ENCODE measurements at regions not wholly inside any gene's neighbourhood (a gene's known extent, or its start where the extent isn't known, plus 50 kb on each side); places are given as distances from the start of the nearest gene placed in this dataset.

- TF ChIP-seq ZNF83 (CRISPR knock-in tag; IDR thresholded peaks at IDR 0.05; ENCODE audit: borderline replicate concordance) (no peak), RARG (CRISPR knock-in tag; IDR thresholded peaks at IDR 0.05; ENCODE audit: low read depth) (no peak), ZNF782 (CRISPR knock-in tag; IDR thresholded peaks at IDR 0.05; ENCODE audit: borderline replicate concordance) (no peak), BCL6 (CRISPR knock-in tag; IDR thresholded peaks at IDR 0.05) (peak; percentile 88), ZNF329 (CRISPR knock-in tag; IDR thresholded peaks at IDR 0.05; ENCODE audit: low read depth) (no peak), ZNF670 (CRISPR knock-in tag; IDR thresholded peaks at IDR 0.05; ENCODE audit: borderline replicate concordance) (no peak), ZNF143 (CRISPR knock-in tag; IDR thresholded peaks at IDR 0.05) (no peak), CREB1 (IDR thresholded peaks at IDR 0.05) (no peak), CREB1 (CRISPR knock-in tag; IDR thresholded peaks at IDR 0.05) (peak; percentile 55; the same call in 1 of the 2 replicates), MYC (CRISPR knock-in tag; IDR thresholded peaks at IDR 0.05; ENCODE audit: borderline replicate concordance) (no peak), ELF3 (CRISPR knock-in tag; IDR thresholded peaks at IDR 0.05) (peak; percentile 78), TEAD3 (CRISPR knock-in tag; optimal IDR thresholded peaks at IDR 0.05; ENCODE audit: borderline replicate concordance) (peak; percentile 12), KLF11 (CRISPR knock-in tag; IDR thresholded peaks at IDR 0.05) (no peak), SP140L (CRISPR knock-in tag; IDR thresholded peaks at IDR 0.05; ENCODE audit: borderline replicate concordance) (no peak), ZNF281 (CRISPR knock-in tag; IDR thresholded peaks at IDR 0.05; ENCODE audit: borderline replicate concordance) (no peak), NCOA2 (CRISPR knock-in tag; IDR thresholded peaks at IDR 0.05) (0 out of 2 replicates have a peak, but pooled peaks have one; percentile 34), SPEN (CRISPR knock-in tag; IDR thresholded peaks at IDR 0.05; ENCODE audit: low read depth) (no peak), KLF9 (CRISPR knock-in tag; IDR thresholded peaks at IDR 0.05; ENCODE audit: low read depth) (no peak), ETV5 (CRISPR knock-in tag; IDR thresholded peaks at IDR 0.05; ENCODE audit: borderline replicate concordance) (peak; percentile 21; the same call in 1 of the 2 replicates), FOXA3 (CRISPR knock-in tag; IDR thresholded peaks at IDR 0.05) (peak; percentile 41; the same call in 1 of the 2 replicates), SOX6 (IDR thresholded peaks at IDR 0.05) (no peak), SOX6 (CRISPR knock-in tag; IDR thresholded peaks at IDR 0.05) (peak; percentile 61; the same call in 1 of the 2 replicates), MAX (IDR thresholded peaks at IDR 0.05) (no peak), GMEB2 (CRISPR knock-in tag; IDR thresholded peaks at IDR 0.05; ENCODE audit: low read depth) (no peak), E2F2 (CRISPR knock-in tag; IDR thresholded peaks at IDR 0.05; ENCODE audit: borderline replicate concordance) (no peak), NCOR1 (IDR thresholded peaks at IDR 0.05; ENCODE audit: borderline replicate concordance, low read length) (no peak), RBM39 (IDR thresholded peaks at IDR 0.05; ENCODE audit: low read depth, low read length, poor library complexity, severe bottlenecking) (no peak)
These were observed 57.6 kb upstream of the FAT1 start (continued) for GRCh38 chr4:186781032-186781917.
